Activated CD4-positive, alpha-beta T cell treated with anti-CD3 and anti-CD28 coated beads for 36 hours (primary cell): ENCODE measurements at regions not wholly inside any gene's neighbourhood (a gene's known extent, or its start where the extent isn't known, plus 50 kb on each side); places are given as distances from the start of the nearest gene placed in this dataset.
"Not testable (repeated sequence)": the region's sequence is repeated elsewhere in the genome, so short reads cannot be mapped to it uniquely, and the experiment has no call there.

Experiments used
- ATAC-seq: fragments of 200-7000 bp; cut with Tn5 transposase; one replicate; pipeline ENCODE4 v1.10.0; 2021; ENCODE audit warnings: mild to moderate bottlenecking, moderate library complexity
- CTCF ChIA-PET: fragments of 350-600 bp; sonication (Branson Sonifier 250); formaldehyde crosslinking; loops from one replicate; lab custom pipeline; 2021; ENCODE audit warnings: antibody characterized with exemption; lab: Charles Lee
- POLR2A ChIA-PET: fragments of 350-600 bp; sonication (Branson Sonifier 250); formaldehyde crosslinking; loops from one replicate; lab custom pipeline; 2021; ENCODE audit warnings: antibody characterized with exemption, inconsistent platforms; lab: Charles Lee
- DNase-seq: peaks from one replicate; pipeline ENCODE4 v3.0.0-alpha.2; 2020
- H3K27ac Mint-ChIP-seq: one replicate; pipeline ENCODE4 v1.8.0; 2021; ENCODE audit warnings: mixed read lengths
- H3K27me3 Mint-ChIP-seq: one replicate; pipeline ENCODE4 v1.8.0; 2021; ENCODE audit warnings: mixed read lengths
- H3K36me3 Mint-ChIP-seq: one replicate; pipeline ENCODE4 v1.8.0; 2021; ENCODE audit warnings: low read depth, mixed read lengths
- H3K4me1 Mint-ChIP-seq: one replicate; pipeline ENCODE4 v1.8.0; 2021; ENCODE audit warnings: mixed read lengths
- H3K4me3 Mint-ChIP-seq: one replicate; pipeline ENCODE4 v1.8.0; 2021; ENCODE audit warnings: mild to moderate bottlenecking, moderate library complexity, mixed read lengths
- H3K9me3 Mint-ChIP-seq: one replicate; pipeline ENCODE4 v1.8.0; 2021; ENCODE audit warnings: low read depth, mixed read lengths
- intact Hi-C, 2 experiments: fragments of 100-400 bp; cut with DNase I in 1 of 2; cut with micrococcal nuclease in 1 of 2; formaldehyde crosslinking; loops; one replicate each; pipeline versions ENCODE4 v1.14.2 to v1.15.1; 2022 to 2024; cut with DNase I, micrococcal nuclease

DNA sequence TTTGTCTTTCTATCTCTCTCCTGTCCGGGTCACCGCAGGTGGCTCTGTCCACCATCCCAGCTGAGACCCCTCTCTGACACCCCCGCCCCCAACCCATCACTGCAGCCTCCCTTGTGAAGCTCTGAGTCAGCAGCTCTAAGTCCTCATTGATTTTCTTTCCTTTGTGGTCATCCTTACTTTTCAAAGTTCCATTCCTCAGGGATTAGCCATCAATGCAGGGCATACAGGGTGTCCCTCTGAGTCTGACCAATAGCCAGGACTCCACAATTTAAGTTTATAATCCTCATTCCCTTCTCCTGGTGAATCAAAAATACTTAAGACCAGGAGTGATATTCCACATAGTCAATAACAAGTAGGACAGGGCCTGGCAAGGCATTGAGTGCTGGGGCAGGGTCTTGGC lies 333.3 kb upstream of the CNR1 start:
- H3K27ac Mint-ChIP-seq, result no peak overlapping the region
- DNase-seq (no peak), ATAC-seq (no peak)
- intact Hi-C loops, result no loop called here
- H3K4me1 Mint-ChIP-seq, result no peaks in the 10 kb centered on the region
- H3K27me3 Mint-ChIP-seq, result peaks cover 18% of the 10 kb centered on the region
- ChIA-PET POLR2A (no interaction called here), CTCF (interaction anchor here (0.5 kb wide), 1 partner anchor 1434 kb away, joined by 3 read pairs; no protein-coding TSS in a partner anchor)
- H3K4me3 Mint-ChIP-seq, result no peak overlapping the region
- H3K36me3 Mint-ChIP-seq, result no peaks in the 10 kb centered on the region
- no peaks in the 10 kb centered on the region for H3K9me3 Mint-ChIP-seq

DNA sequence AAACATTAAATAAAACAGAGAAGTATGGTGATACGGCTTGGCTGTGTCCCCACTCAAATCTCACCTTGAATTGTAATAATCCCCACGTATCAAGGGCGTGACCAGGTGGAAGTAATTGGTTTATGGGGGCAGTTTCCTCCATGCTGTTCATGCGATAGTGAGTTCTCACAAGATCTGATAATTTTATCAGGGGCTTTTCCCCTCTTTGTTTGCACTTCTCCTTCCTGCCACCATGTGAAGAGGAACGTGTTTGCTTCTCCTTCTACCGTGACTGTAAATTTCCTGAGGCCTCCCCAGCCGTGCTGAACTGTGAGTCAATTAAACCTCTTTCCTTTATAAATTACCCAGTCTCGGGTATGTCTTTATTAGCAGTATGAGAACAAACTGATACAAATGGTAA lies 331.3 kb upstream of the CNR1 start:
- H3K27ac Mint-ChIP-seq, POLR2A ChIA-PET, H3K4me3 Mint-ChIP-seq, intact Hi-C loops, H3K4me1 Mint-ChIP-seq, DNase-seq, H3K36me3 Mint-ChIP-seq, ATAC-seq, H3K9me3 Mint-ChIP-seq: not testable (repeated sequence)
- CTCF ChIA-PET, result interaction anchor here (0.7 kb wide), 1 partner anchor 326 kb away, joined by 3 read pairs; no protein-coding TSS in a partner anchor
- peaks cover 21% of the 10 kb centered on the region for H3K27me3 Mint-ChIP-seq

DNA sequence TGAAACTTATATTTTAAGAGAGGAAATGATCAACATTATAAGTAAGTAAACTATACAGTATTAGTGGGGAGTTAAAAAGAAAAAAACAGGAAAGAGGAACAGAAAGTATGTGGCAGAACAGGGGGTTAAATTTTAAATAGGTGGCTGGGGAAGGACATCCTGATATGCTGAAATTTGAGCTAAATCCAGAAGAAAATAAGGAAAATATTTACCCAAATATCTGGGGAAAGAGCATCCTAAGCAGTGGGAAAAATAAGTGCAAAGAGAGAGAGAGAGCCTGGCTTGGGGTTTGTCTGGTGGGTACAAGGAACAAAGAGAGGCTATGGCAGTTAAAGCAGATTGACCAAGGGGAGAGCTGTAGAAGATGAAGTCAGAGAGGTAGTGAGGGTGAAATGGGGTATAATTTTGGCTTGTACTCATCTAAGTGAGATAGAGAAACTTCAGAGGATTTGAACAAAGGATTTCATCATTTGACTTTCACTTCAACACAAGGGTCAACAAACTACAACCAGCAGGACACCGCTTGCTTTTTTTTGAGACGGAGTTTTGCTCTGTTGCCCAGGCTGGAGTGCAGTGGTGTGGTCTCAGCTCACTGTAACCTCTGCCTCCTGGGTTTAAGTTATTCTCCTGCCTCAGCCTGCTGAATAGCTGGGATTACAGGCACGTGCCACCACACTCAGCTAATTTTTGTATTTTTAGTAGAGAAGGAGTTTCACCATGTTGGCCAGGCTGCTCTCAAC lies 328.4 kb upstream of the CNR1 start:
- ChIA-PET POLR2A (no interaction called here), CTCF (interaction anchor here (1.0 kb wide), 1 partner anchor 286 kb away, joined by 3 read pairs; no protein-coding TSS in a partner anchor)
- Mint-ChIP-seq H3K27me3 (peaks cover 13% of the 10 kb centered on the region), H3K36me3 (no peaks in the 10 kb centered on the region), H3K4me1 (no peaks in the 10 kb centered on the region), H3K9me3 (no peaks in the 10 kb centered on the region), H3K4me3 (no peak overlapping the region), H3K27ac (no peak overlapping the region)
- ATAC-seq (no peak), DNase-seq (no peak)
- intact Hi-C loops, result no loop called here

DNA sequence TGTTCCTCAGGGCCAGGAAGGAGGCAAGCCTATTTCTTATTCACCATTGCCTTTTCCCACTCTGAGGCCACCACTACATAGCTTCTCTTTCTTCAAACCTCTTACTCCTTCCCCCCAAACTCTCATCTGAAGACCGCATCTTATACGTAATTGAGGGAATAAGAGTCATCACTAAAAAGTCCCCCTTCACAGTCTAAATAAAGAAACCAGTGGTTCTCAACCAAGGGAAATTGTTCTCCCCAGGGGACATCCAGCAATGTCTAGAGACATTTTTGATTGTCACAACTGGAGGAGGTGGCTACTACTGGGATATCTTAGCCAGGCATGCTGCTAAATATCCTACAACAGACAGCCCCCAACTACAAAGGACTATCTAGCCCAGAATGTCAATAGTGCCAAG lies 327.6 kb upstream of the CNR1 start:
- ATAC-seq (no peak), DNase-seq (no peak)
- Mint-ChIP-seq H3K36me3 (no peaks in the 10 kb centered on the region), H3K4me3 (no peak overlapping the region), H3K4me1 (no peaks in the 10 kb centered on the region), H3K27ac (no peak overlapping the region), H3K9me3 (no peaks in the 10 kb centered on the region), H3K27me3 (peaks cover 13% of the 10 kb centered on the region)
- ChIA-PET CTCF (interaction anchor here (1.0 kb wide), 2 partner anchors 11 to 287 kb away, joined by 3 read pairs; no protein-coding TSS in a partner anchor), POLR2A (no interaction called here)
- intact Hi-C loops, result no loop called here

DNA sequence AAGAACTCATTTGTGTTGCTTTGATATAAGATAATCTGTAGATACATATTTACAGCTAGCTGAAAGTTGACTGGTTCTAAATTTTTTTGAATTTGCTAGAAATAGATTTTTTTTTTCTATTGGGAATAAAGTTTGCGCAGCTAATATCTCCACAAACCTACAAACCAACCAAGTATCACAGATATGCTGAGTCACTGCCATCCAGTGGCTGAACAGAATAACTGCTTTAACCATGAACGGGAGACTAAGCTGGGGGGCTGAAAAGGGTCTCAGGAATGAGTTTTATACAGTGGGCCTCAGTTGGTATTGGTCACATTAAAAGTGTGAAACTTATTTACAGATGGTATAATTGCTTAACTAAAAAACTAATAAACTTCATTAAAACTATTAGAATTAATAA lies 326.7 kb upstream of the CNR1 start:
- no peak overlapping the region for H3K4me3 Mint-ChIP-seq
- intact Hi-C loops, result no loop called here
- H3K9me3 Mint-ChIP-seq, result no peaks in the 10 kb centered on the region
- ChIA-PET POLR2A (no interaction called here), CTCF (interaction anchor here (0.6 to 1.0 kb wide), 2 partner anchors 12 to 602 kb away, joined by 3 to 5 read pairs; no protein-coding TSS in a partner anchor)
- H3K27ac Mint-ChIP-seq, result no peak overlapping the region
- H3K4me1 Mint-ChIP-seq, result no peaks in the 10 kb centered on the region
- H3K27me3 Mint-ChIP-seq, result peaks cover 13% of the 10 kb centered on the region
- no peak for ATAC-seq
- DNase-seq, result no peak
- no peaks in the 10 kb centered on the region for H3K36me3 Mint-ChIP-seq

DNA sequence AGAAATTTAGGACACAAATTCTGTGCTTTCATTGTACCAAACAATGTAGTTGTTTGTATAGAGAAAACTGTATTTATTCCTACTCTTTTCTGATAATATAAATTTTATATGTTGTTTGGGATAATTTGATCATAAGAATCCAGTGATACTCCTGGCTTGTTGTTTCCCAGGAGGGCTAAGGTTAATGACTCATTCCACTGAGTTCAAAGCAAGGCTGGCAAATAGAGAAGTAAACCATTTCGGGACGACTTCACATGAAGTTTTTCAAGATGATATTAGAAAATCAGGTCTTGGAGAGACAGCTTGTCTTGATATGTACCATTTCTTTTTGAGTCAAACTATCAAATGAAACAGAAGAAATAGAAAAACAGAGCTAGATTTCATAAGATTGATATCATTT lies 326.1 kb upstream of the CNR1 start:
- ChIA-PET POLR2A (no interaction called here), CTCF (interaction anchor here (0.6 kb wide), 1 partner anchor 601 kb away, joined by 5 read pairs; no protein-coding TSS in a partner anchor)
- ATAC-seq (no peak), DNase-seq (no peak)
- intact Hi-C loops, result no loop called here
- peaks cover 11% of the 10 kb centered on the region for H3K27me3 Mint-ChIP-seq
- no peaks in the 10 kb centered on the region for H3K36me3 Mint-ChIP-seq
- no peaks in the 10 kb centered on the region for H3K4me1 Mint-ChIP-seq
- no peak overlapping the region for H3K4me3 Mint-ChIP-seq
- H3K27ac Mint-ChIP-seq, result no peak overlapping the region
- H3K9me3 Mint-ChIP-seq, result no peaks in the 10 kb centered on the region

DNA sequence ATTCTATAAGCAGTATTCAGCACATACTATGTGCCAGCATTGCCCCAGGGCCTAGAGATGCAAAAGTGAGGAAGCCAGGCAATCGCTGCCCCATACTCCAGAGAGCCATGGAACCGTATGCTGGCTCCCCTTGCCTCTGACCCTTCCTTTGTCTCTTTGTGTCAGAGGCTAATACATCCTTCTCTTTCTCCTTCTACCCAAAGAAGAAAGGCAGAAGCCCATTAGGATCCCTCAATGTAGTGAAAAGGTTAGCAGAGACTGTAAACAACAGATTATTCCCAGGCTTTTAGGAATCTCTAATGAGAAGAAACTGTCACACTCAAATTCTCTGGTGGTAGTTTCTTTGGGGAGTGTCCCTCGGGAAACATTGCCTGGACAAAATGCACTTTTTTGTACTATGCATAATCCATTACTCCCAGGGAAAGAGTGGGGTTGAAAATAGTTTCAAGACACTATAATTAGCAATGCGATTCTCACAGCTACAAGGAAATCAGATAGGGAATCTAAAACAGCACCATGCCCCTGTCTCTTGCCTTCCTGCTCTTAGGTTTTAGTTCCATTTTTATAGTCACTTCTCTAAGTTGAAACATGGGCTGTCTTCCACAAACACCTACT lies 325.2 kb upstream of the CNR1 start:
- intact Hi-C loops, result no loop called here
- Mint-ChIP-seq H3K27ac (no peak overlapping the region), H3K27me3 (peaks cover 11% of the 10 kb centered on the region), H3K36me3 (no peaks in the 10 kb centered on the region), H3K4me1 (no peaks in the 10 kb centered on the region), H3K9me3 (no peaks in the 10 kb centered on the region), H3K4me3 (no peak overlapping the region)
- no peak for DNase-seq
- ATAC-seq, result no peak
- POLR2A ChIA-PET, result no interaction called here
- CTCF ChIA-PET, result interaction anchor here (0.6 kb wide), 1 partner anchor 87 kb away, joined by 3 read pairs; no protein-coding TSS in a partner anchor

DNA sequence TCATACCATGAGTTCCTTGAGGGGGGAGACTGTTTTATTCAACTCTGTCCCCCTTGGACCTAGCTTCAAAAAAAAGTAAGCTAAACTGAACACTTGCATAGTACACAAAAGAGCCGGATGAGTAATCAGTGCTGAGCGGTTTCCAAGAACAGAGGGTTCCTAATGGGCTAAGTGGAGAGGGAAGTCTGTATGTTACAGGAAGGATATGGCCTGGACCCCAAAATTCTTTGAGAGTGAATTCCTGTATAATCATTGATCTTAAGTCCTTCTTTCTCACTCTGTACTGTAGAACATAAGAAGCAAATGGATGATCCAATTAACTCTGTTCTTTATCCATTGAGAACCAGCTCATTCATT lies 324.7 kb upstream of the CNR1 start:
- no peak overlapping the region for H3K4me3 Mint-ChIP-seq
- ATAC-seq (no peak), DNase-seq (no peak)
- ChIA-PET CTCF (interaction anchor here (0.6 kb wide), 1 partner anchor 87 kb away, joined by 3 read pairs; no protein-coding TSS in a partner anchor), POLR2A (no interaction called here)
- no peaks in the 10 kb centered on the region for H3K9me3 Mint-ChIP-seq
- intact Hi-C loops, result no loop called here
- H3K36me3 Mint-ChIP-seq, result no peaks in the 10 kb centered on the region
- no peak overlapping the region for H3K27ac Mint-ChIP-seq
- H3K4me1 Mint-ChIP-seq, result no peaks in the 10 kb centered on the region
- H3K27me3 Mint-ChIP-seq, result peaks cover 11% of the 10 kb centered on the region

DNA sequence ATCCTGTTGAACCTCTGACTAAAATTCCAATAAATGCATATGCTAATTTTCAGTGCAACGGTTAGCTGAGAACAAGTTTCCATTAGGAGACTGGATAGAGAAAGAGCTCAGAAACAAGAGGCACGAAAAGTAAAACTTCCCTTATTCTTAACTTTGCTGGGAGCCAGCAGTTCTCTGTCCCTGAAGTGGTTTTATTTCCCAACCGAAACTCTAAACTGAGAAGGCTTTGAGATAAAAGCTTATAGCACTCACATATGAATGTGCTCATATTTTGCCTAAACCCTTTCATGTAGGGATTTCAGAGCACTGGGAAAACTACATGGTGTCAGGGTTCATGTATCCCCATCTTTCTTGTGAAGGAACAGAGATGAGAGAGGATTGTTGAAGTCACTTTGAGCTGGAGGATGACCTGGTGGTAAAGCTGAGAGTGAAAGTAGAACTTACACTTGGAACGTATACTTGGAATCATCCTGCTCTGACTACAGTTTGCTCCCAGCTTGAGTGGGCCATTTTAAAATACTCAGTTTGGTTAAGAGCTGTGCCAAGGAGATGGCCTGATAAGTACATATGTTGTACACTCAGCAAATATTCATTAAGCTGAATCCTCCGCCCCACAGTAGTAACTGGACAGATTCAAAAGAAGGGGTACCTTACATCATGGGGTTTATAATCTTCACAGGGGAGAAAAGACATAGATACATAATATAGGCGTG lies 324.2 kb upstream of the CNR1 start:
- no peak for ATAC-seq
- Mint-ChIP-seq H3K27ac (no peak overlapping the region), H3K36me3 (no peaks in the 10 kb centered on the region), H3K4me3 (no peak overlapping the region), H3K4me1 (no peaks in the 10 kb centered on the region), H3K27me3 (peaks cover 8% of the 10 kb centered on the region), H3K9me3 (no peaks in the 10 kb centered on the region)
- intact Hi-C loops, result no loop called here
- CTCF ChIA-PET, result interaction anchor here (0.6 kb wide), 1 partner anchor 86 kb away, joined by 3 read pairs; no protein-coding TSS in a partner anchor
- no peak for DNase-seq
- POLR2A ChIA-PET, result no interaction called here

DNA sequence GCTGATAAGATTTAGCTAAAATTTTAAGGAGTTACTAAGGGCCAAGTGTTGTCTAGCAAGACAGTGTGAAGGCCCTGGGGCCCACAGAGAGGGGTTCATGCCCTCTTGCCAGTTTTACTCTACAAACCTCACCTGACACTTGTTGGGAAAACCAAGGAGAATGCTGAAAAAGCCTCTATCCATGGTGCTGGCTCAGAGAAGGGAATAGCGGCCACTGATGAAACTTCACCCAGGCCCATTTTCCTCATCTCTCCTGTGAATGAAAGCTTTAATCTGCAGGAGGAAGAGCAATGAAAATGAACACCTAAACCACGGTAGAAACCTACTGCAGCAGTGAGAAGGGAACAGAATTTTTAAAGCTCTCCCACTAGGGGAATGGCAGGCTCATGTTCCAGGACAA lies 317.3 kb upstream of the CNR1 start:
- no peak overlapping the region for H3K4me3 Mint-ChIP-seq
- DNase-seq (no peak), ATAC-seq (no peak)
- H3K27me3 Mint-ChIP-seq, result peaks cover 9% of the 10 kb centered on the region
- H3K36me3 Mint-ChIP-seq, result no peaks in the 10 kb centered on the region
- H3K9me3 Mint-ChIP-seq, result no peaks in the 10 kb centered on the region
- intact Hi-C loops, result no loop called here
- H3K4me1 Mint-ChIP-seq, result no peaks in the 10 kb centered on the region
- no peak overlapping the region for H3K27ac Mint-ChIP-seq
- ChIA-PET CTCF (no interaction called here), POLR2A (no interaction called here)

DNA sequence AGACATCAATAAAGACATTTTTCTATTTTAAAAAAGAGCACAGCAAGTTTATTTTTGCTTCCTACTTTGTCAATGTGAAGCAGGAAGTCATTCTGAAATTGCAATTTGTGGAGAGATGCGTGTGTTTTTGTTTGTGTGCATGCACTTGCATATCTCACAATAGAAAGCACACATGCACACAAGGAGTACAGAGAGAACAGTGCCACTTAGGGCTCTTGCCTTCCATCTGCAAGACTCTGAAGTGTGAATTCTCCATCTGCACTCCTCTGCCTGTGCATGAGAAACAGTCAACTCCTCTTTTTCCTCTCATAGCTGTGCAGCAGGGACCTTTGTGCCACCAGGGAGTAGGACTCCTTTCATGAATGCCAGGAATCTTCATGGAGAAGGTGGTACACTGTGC lies 316.3 kb upstream of the CNR1 start:
- H3K36me3 Mint-ChIP-seq, result no peaks in the 10 kb centered on the region
- DNase-seq (no peak), ATAC-seq (no peak)
- H3K27me3 Mint-ChIP-seq, result peaks cover 9% of the 10 kb centered on the region
- no peak overlapping the region for H3K4me3 Mint-ChIP-seq
- no peak overlapping the region for H3K27ac Mint-ChIP-seq
- no peaks in the 10 kb centered on the region for H3K4me1 Mint-ChIP-seq
- ChIA-PET CTCF (no interaction called here), POLR2A (no interaction called here)
- H3K9me3 Mint-ChIP-seq, result no peaks in the 10 kb centered on the region
- intact Hi-C loops, result no loop called here
